ENCODE measurements at regions not wholly inside any gene's neighbourhood (a gene's known extent, or its start where the extent isn't known, plus 50 kb on each side); places are given as distances from the start of the nearest gene placed in this dataset.

- Histone ChIP-seq H3K4me1 (peaks cover 0 to 9% of the 10 kb centered on the region in 2 donors), H3K9me3 (no peaks in the 10 kb centered on the region), H3K27ac (no peak overlapping the region), H3K36me3 (no peaks in the 10 kb centered on the region), H3K27me3 (no peaks in the 10 kb centered on the region), H3K4me3 (replicated peaks in 1 of 3) (no peak overlapping the region)
- WGBS, 2 donors = 67 to 81% methylated on average over 4 of the region's 4 CpGs
- intact Hi-C loops (cut with DNase I) = no loop called here
- DNase-seq = no peak
- TF ChIP-seq POLR2A (IDR thresholded peaks at IDR 0.05) (no peak), CTCF (IDR thresholded peaks at IDR 0.05) (no peak)
Measured at GRCh38 chr10:93165367-93165766, 91.7 kb downstream of the CYP26A1 start.

- H3K9me3 ChIP-seq = no peaks in the 10 kb centered on the region
- H3K4me1 ChIP-seq = peaks cover 0 to 9% of the 10 kb centered on the region in 2 donors
- TF ChIP-seq POLR2A (IDR thresholded peaks at IDR 0.05) = no peak
- no peak for TF ChIP-seq CTCF (IDR thresholded peaks at IDR 0.05)
- WGBS, 2 donors = 68 to 74% methylated on average over 4 of the region's 4 CpGs
- H3K27me3 ChIP-seq = no peaks in the 10 kb centered on the region
- no peak for DNase-seq
- no peak overlapping the region for H3K4me3 ChIP-seq (replicated peaks in 1 of 3)
- H3K27ac ChIP-seq = no peak overlapping the region
- intact Hi-C loops (cut with DNase I) = no loop called here
- no peaks in the 10 kb centered on the region for H3K36me3 ChIP-seq
Measured at GRCh38 chr10:93166134-93166533, 92.4 kb downstream of the CYP26A1 start.

- Histone ChIP-seq H3K4me1 (peaks cover 0 to 6% of the 10 kb centered on the region in 2 donors), H3K36me3 (no peaks in the 10 kb centered on the region), H3K4me3 (replicated peaks in 1 of 3) (no peak overlapping the region), H3K9me3 (no peaks in the 10 kb centered on the region), H3K27ac (no peak overlapping the region), H3K27me3 (no peaks in the 10 kb centered on the region)
- intact Hi-C loops (cut with DNase I) = no loop called here
- no peak for DNase-seq
- no peak for TF ChIP-seq POLR2A (IDR thresholded peaks at IDR 0.05)
- TF ChIP-seq CTCF (IDR thresholded peaks at IDR 0.05) = no peak
Measured at GRCh38 chr10:93171837-93172236, 98.1 kb downstream of the CYP26A1 start.

GRCh38 chr10:93173967-93174845 lies 100.5 kb downstream of the CYP26A1 start:
- intact Hi-C loops (cut with DNase I) = no loop called here
- H3K27me3 ChIP-seq = no peaks in the 10 kb centered on the region
- no peak for TF ChIP-seq POLR2A (IDR thresholded peaks at IDR 0.05)
- TF ChIP-seq CTCF (IDR thresholded peaks at IDR 0.05) = no peak
- H3K4me3 ChIP-seq (replicated peaks in 1 of 3) = no peak overlapping the region
- WGBS, 2 donors = 56 to 60% methylated on average over 10 of the region's 10 CpGs
- H3K9me3 ChIP-seq = no peaks in the 10 kb centered on the region
- H3K27ac ChIP-seq = no peak overlapping the region
- peaks cover 0 to 6% of the 10 kb centered on the region in 2 donors for H3K4me1 ChIP-seq
- peak in 1 of 2 donors; percentile 27 for DNase-seq
- no peaks in the 10 kb centered on the region for H3K36me3 ChIP-seq

- Histone ChIP-seq H3K4me1 (peaks cover 0 to 6% of the 10 kb centered on the region in 2 donors), H3K36me3 (no peaks in the 10 kb centered on the region), H3K27me3 (no peaks in the 10 kb centered on the region), H3K27ac (no peak overlapping the region), H3K4me3 (replicated peaks in 1 of 3) (no peak overlapping the region), H3K9me3 (no peaks in the 10 kb centered on the region)
- WGBS, 2 donors = 85 to 91% methylated on average over 6 of the region's 6 CpGs
- TF ChIP-seq CTCF (IDR thresholded peaks at IDR 0.05) = no peak
- TF ChIP-seq POLR2A (IDR thresholded peaks at IDR 0.05) = no peak
- no peak for DNase-seq
- intact Hi-C loops (cut with DNase I) = no loop called here
Measured at GRCh38 chr10:93175490-93175889, 101.8 kb downstream of the CYP26A1 start.

Data from thyroid gland (tissue), 4 donors.